ENCODE measurements at regions not wholly inside any gene's neighbourhood (a gene's known extent, or its start where the extent isn't known, plus 50 kb on each side); places are given as distances from the start of the nearest gene placed in this dataset.

- in situ Hi-C loops (cut with MboI; ENCODE audit: low sequenced_read_pairs, unreplicated experiment) = no loop called here
- no peak for TF ChIP-seq CTCF (IDR thresholded peaks at IDR 0.05; ENCODE audit: borderline replicate concordance, control extremely low read depth, extremely low read depth, insufficient read depth, missing control alignments)
- DNase-seq (ENCODE audit: low spot score) = no peak
These were observed 83.6 kb upstream of the SMAD3 start for GRCh38 chr15:66981771-66982170.

- no peak for DNase-seq (ENCODE audit: low spot score)
- TF ChIP-seq CTCF (IDR thresholded peaks at IDR 0.05; ENCODE audit: borderline replicate concordance, control extremely low read depth, extremely low read depth, insufficient read depth, missing control alignments) = no peak
- in situ Hi-C loops (cut with MboI; ENCODE audit: low sequenced_read_pairs, unreplicated experiment) = no loop called here
These were observed 83.2 kb upstream of the SMAD3 start for GRCh38 chr15:66982250-66982649.

- in situ Hi-C loops (cut with MboI; ENCODE audit: low sequenced_read_pairs, unreplicated experiment) = no loop called here
- no peak for DNase-seq (ENCODE audit: low spot score)
- no peak for TF ChIP-seq CTCF (IDR thresholded peaks at IDR 0.05; ENCODE audit: borderline replicate concordance, control extremely low read depth, extremely low read depth, insufficient read depth, missing control alignments)
These were observed 82.6 kb upstream of the SMAD3 start for GRCh38 chr15:66982816-66983215.

- TF ChIP-seq CTCF (IDR thresholded peaks at IDR 0.05; ENCODE audit: borderline replicate concordance, control extremely low read depth, extremely low read depth, insufficient read depth, missing control alignments) = no peak
- in situ Hi-C loops (cut with MboI; ENCODE audit: low sequenced_read_pairs, unreplicated experiment) = no loop called here
- no peak for DNase-seq (ENCODE audit: low spot score)
These were observed 79.7 kb upstream of the SMAD3 start for GRCh38 chr15:66985653-66986052.

GRCh38 chr15:66986951-66987350, 78.5 kb upstream of the SMAD3 start:
- in situ Hi-C loops (cut with MboI; ENCODE audit: low sequenced_read_pairs, unreplicated experiment) = no loop called here
- TF ChIP-seq CTCF (IDR thresholded peaks at IDR 0.05; ENCODE audit: borderline replicate concordance, control extremely low read depth, extremely low read depth, insufficient read depth, missing control alignments) = no peak
- DNase-seq (ENCODE audit: low spot score) = no peak

- TF ChIP-seq CTCF (IDR thresholded peaks at IDR 0.05; ENCODE audit: borderline replicate concordance, control extremely low read depth, extremely low read depth, insufficient read depth, missing control alignments) = no peak
- DNase-seq (ENCODE audit: low spot score) = no peak
- in situ Hi-C loops (cut with MboI; ENCODE audit: low sequenced_read_pairs, unreplicated experiment) = no loop called here
These were observed 72.3 kb upstream of the SMAD3 start for GRCh38 chr15:66993090-66993489.

All from GM13976 (cell line).